K562 (cell line): ENCODE measurements at regions not wholly inside any gene's neighbourhood (a gene's known extent, or its start where the extent isn't known, plus 50 kb on each side); places are given as distances from the start of the nearest gene placed in this dataset.

Source experiments
- NFXL1 ChIP-seq: fragments of 450-650 bp; formaldehyde crosslinking; IDR thresholded peaks from 2 replicates; pipeline ENCODE4 v1.4.0; 2021; ENCODE audit warnings: mild to moderate bottlenecking
- SMARCA4 ChIP-seq: fragments of 450-650 bp; IDR thresholded peaks from 2 replicates; pipeline ENCODE4 v1.6.1; 2016
- TF ChIP-seq, protein P1 (sequence below), 2 experiments: IDR thresholded peaks in 1 of 2; conservative IDR thresholded peaks in 1 of 2; 2 replicates each; pipeline ENCODE4 v1.6.1; 2016; ENCODE audit warnings: low read depth in 2 of 2, mild to moderate bottlenecking in 1 of 2, missing compliant biosample characterization in 1 of 2, missing genetic modification characterization in 1 of 2, moderate library complexity in 1 of 2

DNA sequence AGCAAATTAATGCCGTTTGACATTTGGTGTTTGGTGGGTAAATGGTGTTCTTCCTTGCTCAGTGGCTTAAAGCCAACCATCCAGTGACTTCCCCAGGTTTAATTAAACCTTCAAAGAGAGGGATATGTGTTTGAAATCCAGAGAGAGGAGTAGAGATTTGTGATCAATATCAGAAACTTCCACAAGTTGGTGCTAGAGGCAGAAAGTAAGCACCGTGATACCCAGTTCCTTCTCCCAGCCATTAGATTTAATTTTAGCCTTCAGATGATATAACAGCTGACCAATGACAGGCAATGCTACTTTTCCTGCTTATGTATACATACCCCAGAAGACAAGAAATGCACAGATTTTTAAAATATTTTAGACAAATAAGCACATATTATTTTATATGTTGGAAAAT is 398.5 kb downstream of the CDH2 start:
- TF ChIP-seq NFXL1 (CRISPR knock-in tag) (no peak), SMARCA4 (no peak)
- TF ChIP-seq, protein P1, sequence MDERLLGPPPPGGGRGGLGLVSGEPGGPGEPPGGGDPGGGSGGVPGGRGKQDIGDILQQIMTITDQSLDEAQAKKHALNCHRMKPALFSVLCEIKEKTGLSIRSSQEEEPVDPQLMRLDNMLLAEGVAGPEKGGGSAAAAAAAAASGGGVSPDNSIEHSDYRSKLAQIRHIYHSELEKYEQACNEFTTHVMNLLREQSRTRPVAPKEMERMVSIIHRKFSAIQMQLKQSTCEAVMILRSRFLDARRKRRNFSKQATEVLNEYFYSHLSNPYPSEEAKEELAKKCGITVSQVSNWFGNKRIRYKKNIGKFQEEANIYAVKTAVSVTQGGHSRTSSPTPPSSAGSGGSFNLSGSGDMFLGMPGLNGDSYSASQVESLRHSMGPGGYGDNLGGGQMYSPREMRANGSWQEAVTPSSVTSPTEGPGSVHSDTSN (CRISPR knock-in tag; IDR thresholded peaks at IDR 0.05; ENCODE audit: low read depth), result no peak
- TF ChIP-seq, protein P1 (tag; conservative IDR thresholded peaks at IDR 0.05; ENCODE audit: low read depth), result no peak
